IMR-90 (cell line): ENCODE measurements at regions not wholly inside any gene's neighbourhood (a gene's known extent, or its start where the extent isn't known, plus 50 kb on each side); places are given as distances from the start of the nearest gene placed in this dataset.

Source experiments
- ATAC-seq: fragments of 200-7000 bp; cut with Tn5 transposase; 2 replicates; pipeline ENCODE4 v1.9.1; 2020; ENCODE audit warnings: low read depth, mild to moderate bottlenecking, moderate library complexity
- BruUV-seq: library from RNA; stranded (reverse); fragments of 400-500 nt; replicated peaks from 2 replicates; lab custom pipeline; 2021; lab: Mats Ljungman, UMichigan
- CTCF ChIA-PET: fragments of 300-600 bp; formaldehyde crosslinking; extraction: SDS; loops from one replicate; lab custom pipeline; 2021; ENCODE audit warnings: antibody characterized with exemption; lab: Yijun Ruan, JAX
- POLR2A ChIA-PET: fragments of 300-600 bp; sonication (Branson Sonifier 250); formaldehyde crosslinking; loops from one replicate; lab custom pipeline; 2022; ENCODE audit warnings: antibody characterized with exemption; ENCODE audit not compliant: unreplicated experiment; lab: Charles Lee
- DNase-seq: peaks from one replicate; pipeline ENCODE4 v3.0.0; 2013
- H2AFZ ChIP-seq: replicated peaks from 2 replicates; pipeline ENCODE3; 2013; ENCODE audit warnings: low read length, mild to moderate bottlenecking; ENCODE audit not compliant: poor library complexity
- H2AK5ac ChIP-seq: 2 replicates; pipeline ENCODE4 v1.6.1; 2013; ENCODE audit warnings: low read depth, low read length, inconsistent platforms
- H2AK9ac ChIP-seq: replicated peaks from 2 replicates; pipeline ENCODE3; 2013; ENCODE audit warnings: mild to moderate bottlenecking, low read depth, low read length, moderate library complexity; ENCODE audit not compliant: poor library complexity
- H2BK120ac ChIP-seq: 2 replicates; pipeline ENCODE4 v1.6.1; 2013; ENCODE audit warnings: low read depth, low read length, inconsistent platforms
- H2BK15ac ChIP-seq: 3 replicates; pipeline ENCODE4 v1.6.1; 2013; ENCODE audit warnings: low read depth, low read length, inconsistent platforms
- H2BK20ac ChIP-seq: 2 replicates; pipeline ENCODE4 v1.6.1; 2013; ENCODE audit warnings: low read depth, mild to moderate bottlenecking, inconsistent platforms, low read length, moderate library complexity
- H2BK5ac ChIP-seq: 2 replicates; pipeline ENCODE4 v1.6.1; 2013; ENCODE audit warnings: mild to moderate bottlenecking, low read depth, low read length, inconsistent platforms; ENCODE audit not compliant: poor library complexity, severe bottlenecking
- H3K14ac ChIP-seq: replicated peaks from 2 replicates; pipeline ENCODE4 v1.6.1; 2013; ENCODE audit warnings: low read depth, low read length, inconsistent platforms
- H3K18ac ChIP-seq: 2 replicates; pipeline ENCODE4 v1.6.1; 2013; ENCODE audit warnings: low read depth, low read length, control low read depth
- H3K23ac ChIP-seq: 2 replicates; pipeline ENCODE4 v1.6.1; 2013; ENCODE audit warnings: low read depth, low read length, inconsistent platforms
- H3K27ac ChIP-seq: 2 replicates; pipeline ENCODE4 v1.5.1; 2013; ENCODE audit warnings: mild to moderate bottlenecking, control low read depth, low read length; ENCODE audit not compliant: insufficient read depth
- H3K27me3 ChIP-seq: 2 replicates; pipeline ENCODE4 v1.6.1; 2013; ENCODE audit warnings: low read length; ENCODE audit not compliant: control insufficient read depth, insufficient read depth
- H3K36me3 ChIP-seq: 2 replicates; pipeline ENCODE4 v1.6.1; 2013; ENCODE audit warnings: low read length, mixed read lengths; ENCODE audit not compliant: control insufficient read depth, insufficient read depth
- H3K4ac ChIP-seq: 2 replicates; pipeline ENCODE4 v1.6.1; 2013; ENCODE audit warnings: low read depth, low read length, inconsistent platforms
- H3K4me1 ChIP-seq: 2 replicates; pipeline ENCODE4 v1.6.1; 2013; ENCODE audit warnings: low read length, mixed read lengths; ENCODE audit not compliant: control insufficient read depth, insufficient read depth
- H3K4me2 ChIP-seq: 2 replicates; pipeline ENCODE4 v1.6.1; 2013; ENCODE audit warnings: low read depth, mild to moderate bottlenecking, control low read depth, low read length, moderate library complexity
- H3K4me3 ChIP-seq: 2 replicates; pipeline ENCODE4 v1.5.1; 2013; ENCODE audit warnings: low read depth, mild to moderate bottlenecking, control low read depth, low read length, moderate library complexity; ENCODE audit not compliant: insufficient read depth
- H3K56ac ChIP-seq: 2 replicates; pipeline ENCODE4 v1.6.1; 2013; ENCODE audit warnings: low read length, inconsistent platforms; ENCODE audit not compliant: insufficient read depth; ENCODE audit errors: extremely low read depth
- H3K79me1 ChIP-seq, 2 experiments: 2 replicates each; pipeline ENCODE4 v1.6.1; 2013; ENCODE audit warnings: low read length in 2 of 2, inconsistent platforms in 1 of 2, low read depth in 1 of 2
- H3K9ac ChIP-seq: 2 replicates; pipeline ENCODE4 v1.6.1; 2013; ENCODE audit warnings: low read depth, low read length, control low read depth
- H3K9me1 ChIP-seq: 2 replicates; pipeline ENCODE4 v1.6.1; 2013; ENCODE audit warnings: low read length, inconsistent platforms; ENCODE audit not compliant: insufficient read depth
- H3K9me3 ChIP-seq: 2 replicates; pipeline ENCODE4 v1.6.1; 2013; ENCODE audit warnings: low read length; ENCODE audit not compliant: control insufficient read depth, insufficient read depth
- H4K20me1 ChIP-seq: 2 replicates; pipeline ENCODE4 v1.6.1; 2013; ENCODE audit warnings: low read length, inconsistent platforms; ENCODE audit not compliant: insufficient read depth
- H4K5ac ChIP-seq: 2 replicates; pipeline ENCODE4 v1.6.1; 2013; ENCODE audit warnings: mild to moderate bottlenecking, low read depth, low read length, control low read depth
- H4K8ac ChIP-seq, 2 experiments: 2 replicates each; pipeline ENCODE4 v1.6.1; 2013; ENCODE audit warnings: low read depth in 2 of 2, low read length in 2 of 2, control low read depth in 1 of 2, inconsistent platforms in 1 of 2
- H4K91ac ChIP-seq: 2 replicates; pipeline ENCODE4 v1.6.1; 2013; ENCODE audit warnings: low read depth, low read length, inconsistent platforms; ENCODE audit not compliant: insufficient read depth
- BHLHE40 ChIP-seq: fragments of 150-350 bp; IDR thresholded peaks from 2 replicates; pipeline ENCODE4 v1.6.1; 2016; ENCODE audit warnings: mild to moderate bottlenecking, low read depth, low read length
- CEBPB ChIP-seq: IDR thresholded peaks from 2 replicates; pipeline ENCODE4 v1.6.1; 2012; ENCODE audit warnings: low read depth, low read length, improper control_type of control experiment
- CHD1 ChIP-seq: IDR thresholded peaks from 2 replicates; pipeline ENCODE4 v1.6.1; 2012; ENCODE audit warnings: low read depth, low read length, improper control_type of control experiment
- FOS ChIP-seq: fragments of 150-350 bp; IDR thresholded peaks from 2 replicates; pipeline ENCODE4 v1.6.1; 2016; ENCODE audit warnings: low read depth, low read length
- MAFK ChIP-seq: IDR thresholded peaks from 2 replicates; pipeline ENCODE4 v1.6.1; 2012; ENCODE audit warnings: low read depth, low read length, improper control_type of control experiment
- MAZ ChIP-seq: IDR thresholded peaks from 2 replicates; pipeline ENCODE4 v1.6.1; 2012; ENCODE audit warnings: low read depth, mild to moderate bottlenecking, low read length, improper control_type of control experiment, moderate library complexity, borderline replicate concordance
- MXI1 ChIP-seq: IDR thresholded peaks from 2 replicates; pipeline ENCODE4 v1.6.1; 2012; ENCODE audit warnings: low read depth, mild to moderate bottlenecking, low read length, moderate library complexity, borderline replicate concordance
- NFE2L2 ChIP-seq: fragments of 150-350 bp; IDR thresholded peaks from 2 replicates; pipeline ENCODE4 v1.6.1; 2016; ENCODE audit warnings: low read depth, mild to moderate bottlenecking, low read length
- POLR2A ChIP-seq: IDR thresholded peaks from 2 replicates; pipeline ENCODE4 v1.6.1; 2012; ENCODE audit warnings: mild to moderate bottlenecking, low read depth, low read length
- RAD21 ChIP-seq: IDR thresholded peaks from 2 replicates; pipeline ENCODE4 v1.6.1; 2012; ENCODE audit warnings: low read length, improper control_type of control experiment
- RCOR1 ChIP-seq: IDR thresholded peaks from 2 replicates; pipeline ENCODE4 v1.6.1; 2012; ENCODE audit warnings: mild to moderate bottlenecking, low read length, improper control_type of control experiment; ENCODE audit not compliant: insufficient replicate concordance
- RFX5 ChIP-seq: IDR thresholded peaks from 2 replicates; pipeline ENCODE4 v1.8.0; 2012; ENCODE audit warnings: low read depth, mild to moderate bottlenecking, low read length, moderate library complexity
- SMC3 ChIP-seq: fragments of 150-350 bp; IDR thresholded peaks from 2 replicates; pipeline ENCODE4 v1.6.1; 2016; ENCODE audit warnings: low read depth, mild to moderate bottlenecking, antibody characterized with exemption, low read length, moderate library complexity
- WGBS, 2 experiments: methylation state at CpG; one replicate each; pipeline versions ENCODE4 v1.1.5 to v1.1.7; 2013; ENCODE audit warnings: missing lambda C conversion rate in 2 of 2; ENCODE audit not compliant: insufficient read length in 1 of 2; ENCODE audit errors: extremely low coverage in 2 of 2; 5-methylcytosine and 5-hydroxymethylcytosine counted together
- dilution Hi-C: fragments of 300-500 bp; cut with HindIII; formaldehyde crosslinking; loops from one replicate; pipeline ENCODE4 v1.14.3; 2018; ENCODE audit warnings: low sequenced_read_pairs; ENCODE audit not compliant: unreplicated experiment
- in situ Hi-C: fragments of 300-500 bp; cut with MboI; formaldehyde crosslinking; loops from 3 replicates; pipeline ENCODE4 v1.14.3; 2019; ENCODE audit warnings: low sequenced_read_pairs, inconsistent platforms, mixed read lengths
- intact Hi-C: fragments of 100-400 bp; cut with micrococcal nuclease; formaldehyde crosslinking; loops from 2 replicates; pipeline ENCODE4 v1.10.0; 2022
- TF ChIP-seq, protein P1 (sequence below): conservative IDR thresholded peaks from 2 replicates; pipeline ENCODE4 v1.5.1; 2012; ENCODE audit warnings: mild to moderate bottlenecking, low read depth, low read length, improper control_type of control experiment
- TF ChIP-seq, protein P2 (sequence below): fragments of 150-350 bp; IDR thresholded peaks from 2 replicates; pipeline ENCODE4 v1.6.1; 2016; ENCODE audit warnings: low read depth, mild to moderate bottlenecking, low read length, moderate library complexity, borderline replicate concordance
- TF ChIP-seq, protein P3 (sequence below): fragments of 150-350 bp; IDR thresholded peaks from 2 replicates; pipeline ENCODE4 v1.6.1; 2017; ENCODE audit warnings: mild to moderate bottlenecking, antibody characterized with exemption, low read length, low read depth

DNA sequence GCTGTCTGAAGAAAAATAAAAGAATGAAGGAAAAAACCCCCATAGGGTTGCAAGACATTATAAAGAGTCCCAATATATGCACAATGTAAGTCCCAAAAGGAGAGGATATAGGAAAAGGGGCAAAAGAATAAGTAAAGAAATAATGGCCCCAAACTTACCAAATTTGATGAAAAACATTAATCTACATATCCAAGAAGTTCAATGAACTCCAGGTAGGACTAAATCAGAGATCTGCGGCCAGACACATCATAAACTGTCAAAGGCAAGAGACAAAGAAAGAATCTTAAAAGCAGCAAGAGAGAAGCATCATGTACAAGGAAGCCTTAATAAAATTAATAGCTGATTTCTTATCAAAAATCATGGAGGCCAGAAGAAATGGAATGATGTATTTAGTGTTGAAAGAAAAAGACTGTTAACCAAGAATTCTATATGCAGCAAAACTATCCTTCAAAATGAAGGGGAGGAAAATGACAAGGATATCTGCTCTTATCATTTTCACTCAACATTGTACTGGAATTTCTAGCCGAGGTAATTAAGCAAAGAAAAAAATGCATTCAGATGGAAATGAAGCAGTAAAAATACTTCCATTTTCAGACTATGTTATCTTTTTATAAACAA is 95.7 kb upstream of the GLI3 start:
- WGBS, 2 experiments, result no CpG with 5 or more reads among the region's 2 CpGs
- Histone ChIP-seq H4K8ac (no peak overlapping the region), H2BK15ac (no peak overlapping the region), H3K27me3 (peaks cover 2% of the 10 kb centered on the region; the same call in 1 of the 2 replicates), H3K36me3 (no peaks in the 10 kb centered on the region), H2AFZ (no peak overlapping the region), H3K9ac (no peak overlapping the region), H3K9me1 (peaks cover 3% of the 10 kb centered on the region; the same call in 1 of the 2 replicates), H3K4me1 (no peaks in the 10 kb centered on the region; the same call in 1 of the 2 replicates), H4K91ac (no peak overlapping the region), H3K56ac (no peak overlapping the region), H3K18ac (no peak overlapping the region), H2BK20ac (no peak overlapping the region), H3K9me3 (no peaks in the 10 kb centered on the region; the same call in 1 of the 2 replicates), H3K4ac (no peak overlapping the region), H3K27ac (no peak overlapping the region), H4K5ac (no peak overlapping the region), H4K20me1 (no peaks in the 10 kb centered on the region), H2BK5ac (no peak overlapping the region), H2AK9ac (no peak overlapping the region), H3K23ac (no peak overlapping the region), H3K4me2 (no peak overlapping the region), H3K79me1 (no peaks in the 10 kb centered on the region), H2AK5ac (no peak overlapping the region), H2BK120ac (no peak overlapping the region), H3K14ac (no peak overlapping the region), H3K4me3 (no peak overlapping the region)
- in situ Hi-C loops, result no loop called here
- POLR2A ChIA-PET, result no interaction called here
- TF ChIP-seq, protein P1, sequence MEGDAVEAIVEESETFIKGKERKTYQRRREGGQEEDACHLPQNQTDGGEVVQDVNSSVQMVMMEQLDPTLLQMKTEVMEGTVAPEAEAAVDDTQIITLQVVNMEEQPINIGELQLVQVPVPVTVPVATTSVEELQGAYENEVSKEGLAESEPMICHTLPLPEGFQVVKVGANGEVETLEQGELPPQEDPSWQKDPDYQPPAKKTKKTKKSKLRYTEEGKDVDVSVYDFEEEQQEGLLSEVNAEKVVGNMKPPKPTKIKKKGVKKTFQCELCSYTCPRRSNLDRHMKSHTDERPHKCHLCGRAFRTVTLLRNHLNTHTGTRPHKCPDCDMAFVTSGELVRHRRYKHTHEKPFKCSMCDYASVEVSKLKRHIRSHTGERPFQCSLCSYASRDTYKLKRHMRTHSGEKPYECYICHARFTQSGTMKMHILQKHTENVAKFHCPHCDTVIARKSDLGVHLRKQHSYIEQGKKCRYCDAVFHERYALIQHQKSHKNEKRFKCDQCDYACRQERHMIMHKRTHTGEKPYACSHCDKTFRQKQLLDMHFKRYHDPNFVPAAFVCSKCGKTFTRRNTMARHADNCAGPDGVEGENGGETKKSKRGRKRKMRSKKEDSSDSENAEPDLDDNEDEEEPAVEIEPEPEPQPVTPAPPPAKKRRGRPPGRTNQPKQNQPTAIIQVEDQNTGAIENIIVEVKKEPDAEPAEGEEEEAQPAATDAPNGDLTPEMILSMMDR, result no peak
- TF ChIP-seq RCOR1 (no peak), MAZ (no peak), FOS (no peak), CEBPB (no peak), CHD1 (no peak), POLR2A (no peak), BHLHE40 (no peak), MAFK (no peak), SMC3 (no peak), MXI1 (no peak), RFX5 (no peak), RAD21 (no peak), NFE2L2 (no peak)
- TF ChIP-seq, protein P2, sequence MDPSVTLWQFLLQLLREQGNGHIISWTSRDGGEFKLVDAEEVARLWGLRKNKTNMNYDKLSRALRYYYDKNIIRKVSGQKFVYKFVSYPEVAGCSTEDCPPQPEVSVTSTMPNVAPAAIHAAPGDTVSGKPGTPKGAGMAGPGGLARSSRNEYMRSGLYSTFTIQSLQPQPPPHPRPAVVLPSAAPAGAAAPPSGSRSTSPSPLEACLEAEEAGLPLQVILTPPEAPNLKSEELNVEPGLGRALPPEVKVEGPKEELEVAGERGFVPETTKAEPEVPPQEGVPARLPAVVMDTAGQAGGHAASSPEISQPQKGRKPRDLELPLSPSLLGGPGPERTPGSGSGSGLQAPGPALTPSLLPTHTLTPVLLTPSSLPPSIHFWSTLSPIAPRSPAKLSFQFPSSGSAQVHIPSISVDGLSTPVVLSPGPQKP, result no peak
- TF ChIP-seq, protein P3, sequence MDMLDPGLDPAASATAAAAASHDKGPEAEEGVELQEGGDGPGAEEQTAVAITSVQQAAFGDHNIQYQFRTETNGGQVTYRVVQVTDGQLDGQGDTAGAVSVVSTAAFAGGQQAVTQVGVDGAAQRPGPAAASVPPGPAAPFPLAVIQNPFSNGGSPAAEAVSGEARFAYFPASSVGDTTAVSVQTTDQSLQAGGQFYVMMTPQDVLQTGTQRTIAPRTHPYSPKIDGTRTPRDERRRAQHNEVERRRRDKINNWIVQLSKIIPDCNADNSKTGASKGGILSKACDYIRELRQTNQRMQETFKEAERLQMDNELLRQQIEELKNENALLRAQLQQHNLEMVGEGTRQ, result no peak
- DNase-seq, result no peak
- intact Hi-C loops, result no loop called here
- no peak for ATAC-seq
- CTCF ChIA-PET, result no interaction called here
- dilution Hi-C loops, result no loop called here
- no TSS peak for BruUV-seq
